ENCODE measurements at regions not wholly inside any gene's neighbourhood (a gene's known extent, or its start where the extent isn't known, plus 50 kb on each side); places are given as distances from the start of the nearest gene placed in this dataset.
A peak's percentile ranks its signal among the peaks of the same experiment; 100 is the strongest.

DNA sequence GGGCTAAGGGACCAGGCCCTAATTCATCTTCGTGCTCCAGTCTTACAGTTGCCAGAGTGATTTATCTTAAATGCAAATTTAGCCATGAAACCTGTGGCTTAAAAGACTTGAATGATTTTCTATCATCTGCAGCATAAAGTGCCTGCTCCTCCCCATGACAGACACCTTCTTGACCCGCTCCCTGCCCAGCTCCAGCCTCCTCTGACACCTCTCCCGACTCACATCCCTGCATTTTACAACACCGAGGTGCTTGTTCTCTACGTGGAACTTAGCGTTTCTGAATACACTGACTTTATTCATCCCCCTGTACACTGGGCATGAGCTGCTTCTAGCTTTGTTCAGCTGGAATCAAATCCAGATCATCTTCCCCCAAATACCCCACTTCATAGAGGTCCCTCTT is 128.7 kb upstream of the MYO16 start:
- BruUV-seq (replicated peaks) = no TSS peak
- Histone ChIP-seq H3K4me1 (ENCODE audit: insufficient read depth, low read length, poor library complexity, severe bottlenecking) (peaks cover 9% of the 10 kb centered on the region), H3K27me3 (replicated peaks; ENCODE audit: insufficient read depth, low read depth, low read length, poor library complexity) (peaks cover 22% of the 10 kb centered on the region), H3K9me3 (ENCODE audit: low read depth, low read length, poor library complexity, severe bottlenecking) (no peaks in the 10 kb centered on the region), H3K36me3 (ENCODE audit: insufficient read depth, low read length, poor library complexity, severe bottlenecking) (no peaks in the 10 kb centered on the region), H3K4me3 (ENCODE audit: low read depth, low read length, poor library complexity, severe bottlenecking) (no peak overlapping the region), H3K27ac (ENCODE audit: low read depth, low read length, poor library complexity, severe bottlenecking) (no peak overlapping the region)
- ChIA-PET CTCF (no interaction called here), POLR2A (ENCODE audit: low non-redundant PET) (no interaction called here)
- TF ChIP-seq, protein P1, sequence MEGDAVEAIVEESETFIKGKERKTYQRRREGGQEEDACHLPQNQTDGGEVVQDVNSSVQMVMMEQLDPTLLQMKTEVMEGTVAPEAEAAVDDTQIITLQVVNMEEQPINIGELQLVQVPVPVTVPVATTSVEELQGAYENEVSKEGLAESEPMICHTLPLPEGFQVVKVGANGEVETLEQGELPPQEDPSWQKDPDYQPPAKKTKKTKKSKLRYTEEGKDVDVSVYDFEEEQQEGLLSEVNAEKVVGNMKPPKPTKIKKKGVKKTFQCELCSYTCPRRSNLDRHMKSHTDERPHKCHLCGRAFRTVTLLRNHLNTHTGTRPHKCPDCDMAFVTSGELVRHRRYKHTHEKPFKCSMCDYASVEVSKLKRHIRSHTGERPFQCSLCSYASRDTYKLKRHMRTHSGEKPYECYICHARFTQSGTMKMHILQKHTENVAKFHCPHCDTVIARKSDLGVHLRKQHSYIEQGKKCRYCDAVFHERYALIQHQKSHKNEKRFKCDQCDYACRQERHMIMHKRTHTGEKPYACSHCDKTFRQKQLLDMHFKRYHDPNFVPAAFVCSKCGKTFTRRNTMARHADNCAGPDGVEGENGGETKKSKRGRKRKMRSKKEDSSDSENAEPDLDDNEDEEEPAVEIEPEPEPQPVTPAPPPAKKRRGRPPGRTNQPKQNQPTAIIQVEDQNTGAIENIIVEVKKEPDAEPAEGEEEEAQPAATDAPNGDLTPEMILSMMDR (conservative IDR thresholded peaks at IDR 0.05; ENCODE audit: low read depth, low read length) = no peak
- no peak for TF ChIP-seq EZH2 (IDR thresholded peaks at IDR 0.05; ENCODE audit: borderline replicate concordance, low read depth, low read length, poor library complexity, severe bottlenecking)
- intact Hi-C loops (cut with micrococcal nuclease; ENCODE audit: unreplicated experiment) = no loop called here
- no peak for DNase-seq (ENCODE audit: low spot score)

DNA sequence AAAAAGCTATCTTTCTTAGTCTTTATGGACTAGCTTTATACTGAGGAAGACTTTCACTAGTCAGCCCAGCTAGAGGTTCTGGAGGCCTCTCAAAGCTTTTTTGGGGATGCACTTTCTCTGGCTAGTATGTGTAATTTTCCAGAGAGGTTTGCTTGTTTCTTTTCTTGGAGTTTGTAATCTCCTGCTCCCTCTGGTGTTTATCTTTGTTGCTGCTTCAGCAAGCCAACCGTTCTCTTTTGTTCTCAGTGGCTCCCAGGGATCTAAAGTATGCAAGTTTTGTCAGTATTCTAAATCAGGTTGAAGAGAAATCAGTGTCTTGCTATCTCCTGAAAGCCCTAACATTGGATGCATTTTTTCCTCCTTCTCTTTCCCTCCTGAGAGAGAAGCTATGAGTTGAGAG is 121.1 kb upstream of the MYO16 start:
- POLR2A ChIA-PET (ENCODE audit: low non-redundant PET) = no interaction called here
- CTCF ChIA-PET = interaction anchor here (1.3 kb wide), 1 partner anchor 165 kb away, joined by 3 read pairs; no protein-coding TSS in a partner anchor
- no peak for TF ChIP-seq EZH2 (IDR thresholded peaks at IDR 0.05; ENCODE audit: borderline replicate concordance, low read depth, low read length, poor library complexity, severe bottlenecking)
- TF ChIP-seq, protein P1 (conservative IDR thresholded peaks at IDR 0.05; ENCODE audit: low read depth, low read length) = peak; percentile 64
- Histone ChIP-seq H3K4me1 (ENCODE audit: insufficient read depth, low read length, poor library complexity, severe bottlenecking) (no peaks in the 10 kb centered on the region), H3K27ac (ENCODE audit: low read depth, low read length, poor library complexity, severe bottlenecking) (no peak overlapping the region), H3K9me3 (ENCODE audit: low read depth, low read length, poor library complexity, severe bottlenecking) (no peaks in the 10 kb centered on the region), H3K4me3 (ENCODE audit: low read depth, low read length, poor library complexity, severe bottlenecking) (no peak overlapping the region), H3K27me3 (replicated peaks; ENCODE audit: insufficient read depth, low read depth, low read length, poor library complexity) (no peaks in the 10 kb centered on the region), H3K36me3 (ENCODE audit: insufficient read depth, low read length, poor library complexity, severe bottlenecking) (no peaks in the 10 kb centered on the region)
- DNase-seq (ENCODE audit: low spot score) = peak; percentile 45
- no TSS peak for BruUV-seq (replicated peaks)
- intact Hi-C loops (cut with micrococcal nuclease; ENCODE audit: unreplicated experiment) = loop anchor here (5.0 kb wide), 4 partner anchors 166 to 384 kb away; no protein-coding TSS in a partner anchor

DNA sequence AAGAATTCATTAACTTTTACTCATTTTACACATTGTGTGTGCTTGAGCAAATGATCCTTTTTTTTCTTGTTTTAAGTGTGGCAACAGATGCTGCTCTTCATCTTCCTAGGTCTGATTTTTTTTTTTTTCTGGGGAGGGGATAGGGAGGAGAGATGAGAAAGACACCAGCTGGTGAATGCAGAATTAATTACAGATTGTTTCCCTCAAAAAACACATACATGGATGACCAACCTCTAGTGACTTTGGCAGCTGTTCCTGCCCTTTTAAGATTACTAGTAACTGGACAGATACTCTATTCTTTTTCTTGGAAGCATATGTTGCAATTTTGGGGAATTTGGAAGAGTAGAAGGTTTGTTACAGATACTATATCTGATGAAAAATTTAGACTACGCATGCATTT is 103.6 kb upstream of the MYO16 start:
- no peaks in the 10 kb centered on the region for H3K4me1 ChIP-seq (ENCODE audit: insufficient read depth, low read length, poor library complexity, severe bottlenecking)
- intact Hi-C loops (cut with micrococcal nuclease; ENCODE audit: unreplicated experiment) = no loop called here

More for the DNA sequence above, 103.6 kb upstream of the MYO16 start:
- no peak overlapping the region for H3K4me3 ChIP-seq (ENCODE audit: low read depth, low read length, poor library complexity, severe bottlenecking)
- no peak overlapping the region for H3K27ac ChIP-seq (ENCODE audit: low read depth, low read length, poor library complexity, severe bottlenecking)
- no peaks in the 10 kb centered on the region for H3K9me3 ChIP-seq (ENCODE audit: low read depth, low read length, poor library complexity, severe bottlenecking)
- no peak for DNase-seq (ENCODE audit: low spot score)
- H3K27me3 ChIP-seq (replicated peaks; ENCODE audit: insufficient read depth, low read depth, low read length, poor library complexity) = peaks cover 11% of the 10 kb centered on the region
- CTCF ChIA-PET = no interaction called here
- TF ChIP-seq EZH2 (IDR thresholded peaks at IDR 0.05; ENCODE audit: borderline replicate concordance, low read depth, low read length, poor library complexity, severe bottlenecking) = no peak
- TF ChIP-seq, protein P1 (conservative IDR thresholded peaks at IDR 0.05; ENCODE audit: low read depth, low read length) = no peak
- POLR2A ChIA-PET (ENCODE audit: low non-redundant PET) = no interaction called here
- BruUV-seq (replicated peaks) = no TSS peak
- no peaks in the 10 kb centered on the region for H3K36me3 ChIP-seq (ENCODE audit: insufficient read depth, low read length, poor library complexity, severe bottlenecking)

All from A673 (cell line).